Memory B cell (primary cell): ENCODE measurements at regions not wholly inside any gene's neighbourhood (a gene's known extent, or its start where the extent isn't known, plus 50 kb on each side); places are given as distances from the start of the nearest gene placed in this dataset.

Experiments
- ATAC-seq: fragments of 150-1000 bp; cut with Tn5 transposase; 2 replicates; pipeline ENCODE4 v1.10.0; 2021; ENCODE audit warnings: low read depth, mild to moderate bottlenecking, moderate library complexity
- DNase-seq, 2 donors: peaks; one replicate each; pipeline ENCODE4 v3.0.0; 2022; ENCODE audit warnings: low spot score in 2 of 2
- H3K27ac Mint-ChIP-seq: one replicate; pipeline ENCODE4 v1.8.0; 2022; ENCODE audit warnings: mild to moderate bottlenecking, moderate library complexity, mixed read lengths
- H3K27me3 Mint-ChIP-seq: one replicate; pipeline ENCODE4 v1.8.0; 2022; ENCODE audit warnings: mixed read lengths
- H3K36me3 Mint-ChIP-seq: one replicate; pipeline ENCODE4 v1.8.0; 2022; ENCODE audit warnings: mild to moderate bottlenecking, mixed read lengths
- H3K4me1 Mint-ChIP-seq: one replicate; pipeline ENCODE4 v1.8.0; 2022; ENCODE audit warnings: mixed read lengths
- H3K4me3 Mint-ChIP-seq: one replicate; pipeline ENCODE4 v1.8.0; 2022; ENCODE audit warnings: mild to moderate bottlenecking, moderate library complexity, mixed read lengths
- H3K9me3 Mint-ChIP-seq: one replicate; pipeline ENCODE4 v1.8.0; 2022; ENCODE audit warnings: mixed read lengths

- Mint-ChIP-seq H3K36me3 (no peaks in the 10 kb centered on the region), H3K27ac (no peak overlapping the region), H3K9me3 (peaks cover 2% of the 10 kb centered on the region), H3K4me3 (no peak overlapping the region), H3K4me1 (peaks cover 4% of the 10 kb centered on the region), H3K27me3 (peaks cover 7% of the 10 kb centered on the region)
- DNase-seq (no peak), ATAC-seq (no peak)
These were observed 288.1 kb upstream of the PRKCQ start for GRCh38 chr10:6868036-6868725.

GRCh38 chr10:6866757-6867156 is 286.7 kb upstream of the PRKCQ start:
- Mint-ChIP-seq H3K4me1 (peaks cover 4% of the 10 kb centered on the region), H3K27ac (no peak overlapping the region), H3K27me3 (peaks cover 8% of the 10 kb centered on the region), H3K36me3 (no peaks in the 10 kb centered on the region), H3K9me3 (peaks cover 4% of the 10 kb centered on the region), H3K4me3 (no peak overlapping the region)
- DNase-seq (no peak), ATAC-seq (no peak)

- no peak for ATAC-seq
- Mint-ChIP-seq H3K27me3 (peaks cover 4% of the 10 kb centered on the region), H3K27ac (no peak overlapping the region)
These were observed 284.1 kb upstream of the PRKCQ start for GRCh38 chr10:6864142-6864541.

GRCh38 chr10:6863381-6863780 is 283.3 kb upstream of the PRKCQ start:
- ATAC-seq (no peak), DNase-seq (no peak)
- H3K4me3 Mint-ChIP-seq, result no peak overlapping the region
- H3K27ac Mint-ChIP-seq, result no peak overlapping the region
- H3K4me1 Mint-ChIP-seq, result peaks cover 4% of the 10 kb centered on the region
- no peaks in the 10 kb centered on the region for H3K36me3 Mint-ChIP-seq
- peaks cover 6% of the 10 kb centered on the region for H3K27me3 Mint-ChIP-seq
- peaks cover 4% of the 10 kb centered on the region for H3K9me3 Mint-ChIP-seq

More at GRCh38 chr10:6864142-6864541, 284.1 kb upstream of the PRKCQ start:
- DNase-seq, result no peak
- no peak overlapping the region for H3K4me3 Mint-ChIP-seq
- H3K4me1 Mint-ChIP-seq, result peaks cover 4% of the 10 kb centered on the region
- no peaks in the 10 kb centered on the region for H3K36me3 Mint-ChIP-seq
- H3K9me3 Mint-ChIP-seq, result peaks cover 4% of the 10 kb centered on the region

- no peak for ATAC-seq
- no peak for DNase-seq
- no peaks in the 10 kb centered on the region for H3K36me3 Mint-ChIP-seq
These were observed 270.4 kb upstream of the PRKCQ start for GRCh38 chr10:6850452-6850851.

GRCh38 chr10:6847561-6847960 is 267.5 kb upstream of the PRKCQ start:
- Mint-ChIP-seq H3K4me3 (no peak overlapping the region), H3K9me3 (no peaks in the 10 kb centered on the region), H3K27ac (no peak overlapping the region), H3K36me3 (no peaks in the 10 kb centered on the region), H3K27me3 (peaks cover 3% of the 10 kb centered on the region), H3K4me1 (peaks cover 3% of the 10 kb centered on the region)
- ATAC-seq (no peak), DNase-seq (no peak)

More at GRCh38 chr10:6850452-6850851, 270.4 kb upstream of the PRKCQ start:
- H3K9me3 Mint-ChIP-seq, result no peaks in the 10 kb centered on the region
- H3K27ac Mint-ChIP-seq, result no peak overlapping the region
- H3K4me1 Mint-ChIP-seq, result no peaks in the 10 kb centered on the region
- H3K4me3 Mint-ChIP-seq, result no peak overlapping the region
- peaks cover 8% of the 10 kb centered on the region for H3K27me3 Mint-ChIP-seq

- ATAC-seq (no peak), DNase-seq (no peak)
- Mint-ChIP-seq H3K9me3 (no peaks in the 10 kb centered on the region), H3K4me1 (peaks cover 3% of the 10 kb centered on the region), H3K4me3 (no peak overlapping the region), H3K27ac (no peak overlapping the region), H3K27me3 (peaks cover 3% of the 10 kb centered on the region), H3K36me3 (no peaks in the 10 kb centered on the region)
These were observed 264.0 kb upstream of the PRKCQ start for GRCh38 chr10:6843894-6844650.

GRCh38 chr10:6843481-6843881 is 263.4 kb upstream of the PRKCQ start:
- Mint-ChIP-seq H3K9me3 (no peaks in the 10 kb centered on the region), H3K4me1 (peaks cover 3% of the 10 kb centered on the region), H3K27ac (no peak overlapping the region), H3K27me3 (peaks cover 3% of the 10 kb centered on the region), H3K4me3 (peak overlapping the region; percentile 35), H3K36me3 (no peaks in the 10 kb centered on the region)
- ATAC-seq, result no peak
- no peak for DNase-seq

- H3K4me3 Mint-ChIP-seq, result no peak overlapping the region
- no peak overlapping the region for H3K27ac Mint-ChIP-seq
- peaks cover 3% of the 10 kb centered on the region for H3K27me3 Mint-ChIP-seq
- H3K9me3 Mint-ChIP-seq, result no peaks in the 10 kb centered on the region
- no peak for DNase-seq
- no peaks in the 10 kb centered on the region for H3K36me3 Mint-ChIP-seq
- no peak for ATAC-seq
- peaks cover 3% of the 10 kb centered on the region for H3K4me1 Mint-ChIP-seq
These were observed 262.6 kb upstream of the PRKCQ start for GRCh38 chr10:6842722-6843121.

- Mint-ChIP-seq H3K9me3 (no peaks in the 10 kb centered on the region), H3K27ac (no peak overlapping the region), H3K36me3 (no peaks in the 10 kb centered on the region), H3K27me3 (peaks cover 3% of the 10 kb centered on the region), H3K4me3 (no peak overlapping the region), H3K4me1 (peaks cover 3% of the 10 kb centered on the region)
- ATAC-seq (no peak), DNase-seq (no peak)
These were observed 261.7 kb upstream of the PRKCQ start for GRCh38 chr10:6841761-6842160.

- Mint-ChIP-seq H3K27ac (no peak overlapping the region), H3K9me3 (no peaks in the 10 kb centered on the region), H3K36me3 (no peaks in the 10 kb centered on the region), H3K4me3 (no peak overlapping the region), H3K4me1 (peaks cover 3% of the 10 kb centered on the region), H3K27me3 (peaks cover 2% of the 10 kb centered on the region)
- no peak for DNase-seq
- no peak for ATAC-seq
These were observed 260.7 kb upstream of the PRKCQ start for GRCh38 chr10:6840766-6841165.

- no peaks in the 10 kb centered on the region for H3K36me3 Mint-ChIP-seq
- peaks cover 3% of the 10 kb centered on the region for H3K4me1 Mint-ChIP-seq
- no peak for ATAC-seq
- H3K9me3 Mint-ChIP-seq, result no peaks in the 10 kb centered on the region
- no peak overlapping the region for H3K27ac Mint-ChIP-seq
- no peak overlapping the region for H3K4me3 Mint-ChIP-seq
- DNase-seq, result no peak
- peaks cover 2% of the 10 kb centered on the region for H3K27me3 Mint-ChIP-seq
These were observed 260.2 kb upstream of the PRKCQ start for GRCh38 chr10:6840201-6840691.

- Mint-ChIP-seq H3K27ac (no peak overlapping the region), H3K27me3 (no peaks in the 10 kb centered on the region), H3K36me3 (no peaks in the 10 kb centered on the region), H3K9me3 (no peaks in the 10 kb centered on the region), H3K4me1 (no peaks in the 10 kb centered on the region), H3K4me3 (no peak overlapping the region)
- peak; percentile 22 for ATAC-seq
- DNase-seq, result no peak
These were observed 258.0 kb upstream of the PRKCQ start for GRCh38 chr10:6838118-6838517.

GRCh38 chr10:6833458-6834011 is 253.5 kb upstream of the PRKCQ start:
- DNase-seq (no peak), ATAC-seq (no peak)
- H3K27ac Mint-ChIP-seq, result no peak overlapping the region
- H3K9me3 Mint-ChIP-seq, result no peaks in the 10 kb centered on the region
- peaks cover 3% of the 10 kb centered on the region for H3K27me3 Mint-ChIP-seq
- no peaks in the 10 kb centered on the region for H3K4me1 Mint-ChIP-seq
- no peak overlapping the region for H3K4me3 Mint-ChIP-seq
- H3K36me3 Mint-ChIP-seq, result no peaks in the 10 kb centered on the region
